Activated T-cell treated with anti-CD3 and anti-CD28 coated beads, Interleukin-2, amount 50 U/mL, for 72 hours (primary cell): ENCODE measurements at regions not wholly inside any gene's neighbourhood (a gene's known extent, or its start where the extent isn't known, plus 50 kb on each side); places are given as distances from the start of the nearest gene placed in this dataset.

Experiments used
- ATAC-seq, 2 donors: fragments of 150-1000 bp; cut with Tn5 transposase; replicated peaks in 1 of 2; 2 replicates each; pipeline ENCODE4 v1.10.0; 2021; ENCODE audit warnings: moderate library complexity in 2 of 2, mild to moderate bottlenecking in 1 of 2
- DNase-seq, 2 donors: peaks; one replicate each; pipeline ENCODE4 v3.0.0; 2021 to 2022; ENCODE audit warnings: mixed read lengths in 1 of 2
- H3K27ac Mint-ChIP-seq: one replicate; pipeline ENCODE4 v1.8.0; 2022; ENCODE audit warnings: mild to moderate bottlenecking, moderate library complexity, mixed read lengths
- H3K27me3 Mint-ChIP-seq: one replicate; pipeline ENCODE4 v1.8.0; 2022; ENCODE audit warnings: low read depth, mixed read lengths
- H3K36me3 Mint-ChIP-seq, 2 donors: one replicate each; pipeline ENCODE4 v1.8.0; 2022; ENCODE audit warnings: mixed read lengths in 2 of 2, mild to moderate bottlenecking in 1 of 2; ENCODE audit not compliant: insufficient read depth in 2 of 2
- H3K4me1 Mint-ChIP-seq: one replicate; pipeline ENCODE4 v1.8.0; 2022; ENCODE audit warnings: low read depth, mixed read lengths
- H3K4me3 Mint-ChIP-seq, 2 donors: one replicate each; pipeline ENCODE4 v1.8.0; 2022; ENCODE audit warnings: mild to moderate bottlenecking in 2 of 2, mixed read lengths in 2 of 2, moderate library complexity in 2 of 2
- H3K9me3 Mint-ChIP-seq, 2 donors: one replicate each; pipeline ENCODE4 v1.8.0; 2022; ENCODE audit warnings: mixed read lengths in 2 of 2

DNA sequence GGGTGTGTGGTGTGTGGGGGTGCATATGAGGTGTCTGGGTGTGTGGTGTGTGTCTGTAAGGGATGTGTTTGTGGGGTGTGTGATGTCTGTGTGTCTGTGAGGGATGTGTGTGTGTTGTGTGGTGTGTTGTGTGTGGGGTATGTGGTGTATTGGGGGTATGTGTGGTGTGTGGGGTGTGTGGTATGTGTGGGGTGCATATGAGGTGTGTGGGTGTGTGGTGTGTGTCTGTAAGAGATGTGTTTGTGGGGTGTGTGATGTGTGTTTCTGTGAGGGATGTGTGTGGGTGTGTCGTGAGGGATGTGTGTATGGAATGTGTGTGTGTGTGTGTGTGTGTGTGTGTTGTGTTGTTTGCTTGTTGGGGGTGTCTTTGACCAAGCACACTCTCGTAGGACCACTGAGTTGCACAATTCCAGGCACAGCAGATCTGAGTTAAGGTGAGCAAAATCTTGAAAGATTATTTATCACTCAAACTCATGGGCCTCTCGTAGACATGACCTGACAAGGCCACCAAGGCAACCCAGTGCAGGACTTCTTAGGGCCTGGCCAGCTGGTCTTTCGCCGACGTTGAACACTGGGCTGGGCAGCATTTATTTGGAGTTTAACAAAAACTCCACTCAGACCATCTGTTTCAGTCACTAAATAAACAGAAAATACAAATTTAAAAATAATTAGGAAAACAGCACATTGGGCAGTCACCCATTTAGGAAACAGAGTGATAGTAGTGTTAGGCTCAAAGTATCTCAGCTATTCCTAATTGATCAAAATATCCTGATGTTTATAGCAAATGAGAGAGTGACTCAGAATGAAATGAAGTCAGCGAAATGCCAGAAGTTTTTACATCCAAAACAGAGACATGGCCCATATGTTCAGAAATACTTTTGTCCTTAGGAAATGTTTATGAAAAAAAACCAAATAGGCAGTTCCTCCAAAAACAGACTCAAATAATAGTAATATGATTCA is 301.1 kb downstream of the FGF9 start:
- H3K9me3 Mint-ChIP-seq, result no peaks in the 10 kb centered on the region
- ATAC-seq, result no peak
- no peaks in the 10 kb centered on the region for H3K4me1 Mint-ChIP-seq
- no peak overlapping the region for H3K27ac Mint-ChIP-seq
- no peaks in the 10 kb centered on the region for H3K36me3 Mint-ChIP-seq
- no peak overlapping the region for H3K4me3 Mint-ChIP-seq
- no peaks in the 10 kb centered on the region for H3K27me3 Mint-ChIP-seq
- DNase-seq, result no peak

DNA sequence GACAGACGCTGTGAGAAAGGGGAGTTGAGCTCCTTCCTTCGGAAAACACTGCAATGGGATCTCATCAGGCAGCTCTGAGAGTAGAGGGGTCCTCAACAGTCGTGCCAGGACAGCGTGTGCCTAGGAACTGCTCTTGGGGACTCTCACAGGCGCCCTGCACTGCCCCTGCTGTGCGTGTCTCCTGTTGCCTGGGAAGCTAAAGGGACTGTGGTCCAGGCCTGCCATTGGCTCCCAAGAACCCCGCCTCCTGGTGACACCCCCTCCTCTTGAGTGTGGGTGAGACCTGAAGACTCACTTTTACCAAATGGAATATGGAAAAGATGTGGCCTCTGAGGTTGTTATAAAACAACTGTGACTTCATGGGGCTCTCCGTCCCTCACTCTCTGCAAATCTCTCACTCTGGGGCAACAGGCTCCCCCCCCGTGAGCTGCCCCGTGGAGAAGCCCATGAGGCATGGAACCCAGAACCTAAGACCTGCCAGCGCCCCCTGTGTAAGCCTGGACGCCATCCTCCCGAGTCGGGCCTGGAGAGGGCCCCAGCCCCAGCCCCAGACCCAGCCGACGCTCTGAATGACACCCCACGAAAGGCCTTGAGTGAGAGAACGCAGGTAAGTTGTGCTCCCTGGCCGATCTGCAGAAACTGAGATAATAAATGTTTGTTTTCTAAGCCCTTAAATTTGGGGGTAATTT is 302.7 kb downstream of the FGF9 start:
- Mint-ChIP-seq H3K36me3 (no peaks in the 10 kb centered on the region), H3K4me1 (no peaks in the 10 kb centered on the region), H3K4me3 (no peak overlapping the region), H3K9me3 (no peaks in the 10 kb centered on the region), H3K27me3 (no peaks in the 10 kb centered on the region), H3K27ac (no peak overlapping the region)
- ATAC-seq, result no peak
- DNase-seq, result no peak

DNA sequence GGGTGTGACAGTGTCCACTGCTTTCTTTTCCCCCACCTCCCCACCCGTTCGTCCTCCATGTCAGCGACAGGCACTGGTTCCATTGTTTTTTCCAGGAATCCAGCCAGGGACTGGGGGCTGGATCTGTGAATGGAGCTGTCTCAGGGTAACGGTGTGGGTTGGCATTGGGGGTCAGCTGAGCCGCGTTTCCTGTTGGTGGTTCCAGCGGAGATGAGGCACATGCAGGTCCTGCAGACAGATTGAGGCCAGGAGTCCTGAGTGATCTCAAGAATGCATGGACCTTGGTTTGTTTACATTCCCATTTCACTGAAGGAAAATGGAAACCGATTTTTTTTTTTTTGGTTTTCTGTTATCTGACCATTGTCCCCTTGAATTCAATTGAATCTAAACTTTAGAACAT is 303.9 kb downstream of the FGF9 start:
- Mint-ChIP-seq H3K4me1 (no peaks in the 10 kb centered on the region), H3K27ac (no peak overlapping the region), H3K27me3 (no peaks in the 10 kb centered on the region), H3K9me3 (no peaks in the 10 kb centered on the region), H3K4me3 (no peak overlapping the region), H3K36me3 (no peaks in the 10 kb centered on the region)
- DNase-seq (no peak), ATAC-seq (no peak)

DNA sequence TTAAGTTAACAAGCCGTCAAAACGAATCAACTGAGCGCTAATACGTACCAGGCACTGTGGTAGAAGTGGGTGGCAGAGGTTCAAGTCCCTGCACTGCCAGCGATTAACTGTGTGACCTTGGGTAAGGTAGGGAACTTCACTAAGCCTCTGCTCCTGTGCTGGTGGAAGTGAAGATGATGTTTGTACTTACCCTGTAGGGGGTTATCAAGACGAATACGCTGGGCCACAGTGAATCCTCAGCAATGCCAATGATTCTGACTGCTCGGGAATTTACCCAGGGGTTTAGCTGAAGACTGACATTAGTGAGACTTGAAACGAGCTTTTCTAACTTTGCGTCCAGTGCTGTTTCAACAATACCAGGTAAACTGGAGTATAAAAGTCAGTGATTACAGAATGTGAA is 305.3 kb downstream of the FGF9 start:
- no peaks in the 10 kb centered on the region for H3K36me3 Mint-ChIP-seq
- H3K4me1 Mint-ChIP-seq, result no peaks in the 10 kb centered on the region
- H3K4me3 Mint-ChIP-seq, result no peak overlapping the region
- ATAC-seq (no peak), DNase-seq (no peak)
- H3K27ac Mint-ChIP-seq, result no peak overlapping the region
- no peaks in the 10 kb centered on the region for H3K9me3 Mint-ChIP-seq
- H3K27me3 Mint-ChIP-seq, result no peaks in the 10 kb centered on the region

DNA sequence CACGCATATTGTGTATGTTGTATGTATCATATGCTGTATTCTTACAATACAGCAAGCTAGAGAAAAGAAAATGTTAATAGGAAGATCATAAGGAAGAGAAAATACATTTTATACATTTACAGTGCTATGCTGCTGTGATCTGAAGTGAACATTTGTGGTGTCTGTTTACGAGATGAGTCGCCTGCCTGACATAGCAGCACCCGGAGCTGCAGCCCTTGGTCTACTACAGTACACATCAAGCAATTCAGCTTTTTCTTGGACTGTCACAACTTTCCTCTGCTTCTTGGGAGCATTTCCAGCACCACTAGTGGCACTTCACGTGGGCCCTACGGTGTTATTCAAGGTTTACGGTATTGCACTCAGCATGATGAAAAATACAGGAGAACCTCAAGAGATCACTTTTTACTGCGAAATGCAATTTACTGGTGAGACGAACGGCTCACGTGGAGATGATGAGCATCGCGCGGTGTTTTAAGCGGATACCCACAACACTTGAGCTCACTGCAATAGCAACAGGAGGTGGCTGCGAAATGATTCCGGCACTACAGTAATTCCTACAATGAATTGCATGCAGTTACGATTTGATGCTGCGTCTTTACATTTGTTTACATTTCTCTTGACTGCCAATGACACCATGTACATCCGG is 308.4 kb downstream of the FGF9 start:
- Mint-ChIP-seq H3K4me3 (no peak overlapping the region), H3K27ac (no peak overlapping the region), H3K9me3 (no peaks in the 10 kb centered on the region), H3K36me3 (no peaks in the 10 kb centered on the region), H3K4me1 (no peaks in the 10 kb centered on the region), H3K27me3 (no peaks in the 10 kb centered on the region)
- DNase-seq (no peak), ATAC-seq (no peak)

DNA sequence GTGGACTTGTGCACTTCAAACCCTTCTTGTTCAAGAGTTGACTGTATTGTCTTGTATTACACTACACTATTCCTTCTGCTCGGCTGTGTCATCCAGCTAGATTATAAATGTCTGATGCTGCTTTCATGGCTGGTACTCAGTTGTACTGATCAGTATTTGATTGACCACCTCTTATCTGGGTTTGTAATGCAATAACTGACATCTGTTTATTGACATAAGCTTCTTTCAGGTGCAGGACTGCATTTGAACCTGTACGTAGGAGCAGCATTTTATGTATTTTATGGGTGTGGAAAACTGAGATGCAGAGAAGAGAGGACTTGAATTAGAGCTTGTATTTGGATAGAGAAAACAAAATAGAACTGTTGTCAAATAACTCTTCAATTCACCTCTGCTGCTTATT is 309.2 kb downstream of the FGF9 start:
- no peaks in the 10 kb centered on the region for H3K4me1 Mint-ChIP-seq
- DNase-seq, result no peak
- no peaks in the 10 kb centered on the region for H3K27me3 Mint-ChIP-seq
- H3K27ac Mint-ChIP-seq, result no peak overlapping the region
- ATAC-seq, result no peak
- no peaks in the 10 kb centered on the region for H3K9me3 Mint-ChIP-seq
- H3K36me3 Mint-ChIP-seq, result no peaks in the 10 kb centered on the region
- no peak overlapping the region for H3K4me3 Mint-ChIP-seq

DNA sequence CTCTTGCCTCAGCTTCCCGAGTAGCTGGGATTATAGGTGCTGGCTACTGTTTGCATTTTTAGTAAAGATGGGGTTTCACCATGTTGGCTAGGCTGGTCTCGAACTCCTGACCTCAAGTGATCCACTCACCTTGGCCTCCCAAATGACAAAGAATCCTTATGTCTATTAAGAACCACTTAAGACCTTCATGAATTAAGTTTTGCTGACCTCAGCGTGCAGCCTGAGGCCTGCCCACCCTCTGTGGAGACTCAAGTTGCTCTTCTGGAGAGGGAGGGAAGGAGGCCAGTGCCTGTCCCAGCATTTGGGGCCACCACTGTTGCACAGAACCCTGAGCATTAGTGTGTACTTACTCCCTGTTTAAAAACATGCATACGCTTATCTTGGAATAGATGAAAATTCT is 313.3 kb downstream of the FGF9 start:
- ATAC-seq (no peak), DNase-seq (no peak)
- Mint-ChIP-seq H3K36me3 (no peaks in the 10 kb centered on the region), H3K27me3 (no peaks in the 10 kb centered on the region), H3K9me3 (no peaks in the 10 kb centered on the region), H3K27ac (no peak overlapping the region), H3K4me3 (no peak overlapping the region), H3K4me1 (no peaks in the 10 kb centered on the region)

DNA sequence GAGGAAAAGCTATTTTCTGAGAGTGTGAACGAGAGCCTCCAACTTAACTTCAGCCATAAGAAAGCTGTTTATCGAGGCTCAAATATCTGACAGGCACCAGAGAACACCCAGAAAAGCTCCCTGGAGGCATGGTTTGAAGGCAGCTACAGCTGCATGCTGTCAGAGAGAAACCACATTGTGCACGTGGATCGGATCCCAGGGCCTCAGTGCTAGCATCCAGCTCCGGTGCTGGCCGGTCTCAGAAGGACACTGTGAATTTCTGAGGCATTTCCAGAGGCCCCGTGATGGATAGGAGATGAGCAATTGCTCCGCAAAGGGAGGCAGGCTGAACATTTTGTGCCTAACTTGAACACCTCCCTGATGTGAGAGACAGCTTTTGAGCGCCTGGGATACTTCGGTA is 315.7 kb downstream of the FGF9 start:
- H3K4me1 Mint-ChIP-seq, result no peaks in the 10 kb centered on the region
- H3K27ac Mint-ChIP-seq, result no peak overlapping the region
- ATAC-seq (no peak), DNase-seq (no peak)
- no peak overlapping the region for H3K4me3 Mint-ChIP-seq
- no peaks in the 10 kb centered on the region for H3K9me3 Mint-ChIP-seq
- H3K36me3 Mint-ChIP-seq, result no peaks in the 10 kb centered on the region
- H3K27me3 Mint-ChIP-seq, result no peaks in the 10 kb centered on the region

DNA sequence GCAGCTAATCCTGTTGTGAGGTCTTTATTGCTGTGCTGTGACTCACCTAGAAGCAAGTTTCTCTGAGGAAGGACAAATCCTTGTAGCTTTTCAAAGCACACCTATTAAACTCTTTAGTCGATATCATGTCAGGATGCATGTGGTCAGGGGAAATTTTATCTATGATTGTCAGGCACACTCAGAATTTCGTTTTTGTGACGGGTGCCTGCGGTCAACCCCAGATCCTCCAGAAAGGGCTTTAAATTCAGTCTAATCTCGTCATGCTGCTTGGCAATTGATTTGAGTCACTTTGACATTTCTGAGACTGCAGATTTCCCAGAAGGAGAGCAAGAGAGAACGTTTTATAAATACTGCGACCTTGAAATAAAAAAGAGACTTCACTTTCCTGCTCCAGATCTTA is 316.9 kb downstream of the FGF9 start:
- Mint-ChIP-seq H3K27me3 (no peaks in the 10 kb centered on the region), H3K27ac (peak overlapping the region; percentile 31), H3K4me3 (peak overlapping the region in 1 of 2 donors; percentile 25), H3K36me3 (no peaks in the 10 kb centered on the region), H3K4me1 (no peaks in the 10 kb centered on the region), H3K9me3 (no peaks in the 10 kb centered on the region)
- ATAC-seq (peak; percentile 20 to 59), DNase-seq (peak in 1 of 2 donors; percentile 8)

DNA sequence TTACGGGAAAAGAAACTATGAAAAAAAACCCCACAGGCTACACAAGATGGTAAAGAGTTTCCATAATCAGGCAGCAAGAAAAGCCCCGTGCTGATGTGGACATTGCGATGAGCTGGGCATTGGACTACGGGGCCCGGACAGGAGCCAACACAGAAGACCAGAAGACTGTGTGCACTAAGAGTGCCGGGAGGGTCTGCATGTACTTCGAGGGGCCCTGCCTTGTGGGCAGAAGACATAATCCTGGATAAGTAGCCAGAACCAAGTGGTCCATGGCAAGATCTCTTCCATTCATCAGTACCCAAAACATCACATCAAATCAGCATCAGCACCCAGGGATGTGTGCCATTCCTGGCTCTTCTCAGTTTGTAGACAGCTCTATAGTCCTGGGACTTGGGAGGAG is 317.8 kb downstream of the FGF9 start:
- Mint-ChIP-seq H3K4me3 (no peak overlapping the region), H3K27ac (no peak overlapping the region), H3K27me3 (no peaks in the 10 kb centered on the region), H3K36me3 (no peaks in the 10 kb centered on the region), H3K9me3 (no peaks in the 10 kb centered on the region), H3K4me1 (no peaks in the 10 kb centered on the region)
- ATAC-seq, result no peak
- no peak for DNase-seq

DNA sequence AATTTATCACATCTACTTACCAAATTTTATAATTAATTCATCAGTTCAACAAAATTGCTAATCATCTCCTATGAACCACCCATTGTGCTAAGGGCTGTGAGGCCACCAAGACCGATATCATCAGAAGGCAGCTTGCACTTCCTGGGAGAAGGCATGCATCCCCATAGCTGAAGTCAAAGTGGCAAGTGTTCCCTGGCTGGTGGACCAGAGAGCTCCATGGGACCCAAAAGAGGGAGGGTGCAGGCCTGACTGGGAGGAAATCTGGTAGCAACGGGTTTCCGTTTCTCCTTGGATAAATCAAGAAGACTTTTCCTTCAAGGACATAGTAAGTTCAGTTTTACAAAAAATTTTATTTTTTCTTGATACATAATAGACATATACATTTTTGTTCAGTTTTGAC is 325.2 kb downstream of the FGF9 start:
- Mint-ChIP-seq H3K9me3 (no peaks in the 10 kb centered on the region), H3K36me3 (no peaks in the 10 kb centered on the region), H3K27me3 (no peaks in the 10 kb centered on the region), H3K27ac (no peak overlapping the region), H3K4me1 (no peaks in the 10 kb centered on the region), H3K4me3 (no peak overlapping the region)
- ATAC-seq (no peak), DNase-seq (no peak)

DNA sequence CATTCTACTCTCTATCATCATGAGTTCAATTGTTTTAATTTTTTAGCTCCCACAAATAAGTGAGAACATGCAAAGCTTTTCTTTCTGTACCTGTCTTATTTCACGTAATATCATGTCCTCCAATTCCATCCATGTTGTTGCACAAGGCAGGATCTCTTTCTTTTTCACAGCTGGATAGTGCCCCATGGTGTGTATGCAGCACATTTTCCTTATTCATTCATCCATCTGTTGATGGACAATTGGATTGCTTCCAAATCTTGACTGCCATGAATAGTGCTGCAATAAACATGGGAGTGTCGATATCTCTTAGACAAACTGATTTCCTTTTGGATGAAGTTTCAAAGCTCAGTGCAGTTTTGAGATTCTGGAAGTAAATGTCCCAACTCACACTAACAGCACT is 326.9 kb downstream of the FGF9 start:
- no peak for ATAC-seq
- no peaks in the 10 kb centered on the region for H3K4me1 Mint-ChIP-seq
- H3K9me3 Mint-ChIP-seq, result no peaks in the 10 kb centered on the region

DNA sequence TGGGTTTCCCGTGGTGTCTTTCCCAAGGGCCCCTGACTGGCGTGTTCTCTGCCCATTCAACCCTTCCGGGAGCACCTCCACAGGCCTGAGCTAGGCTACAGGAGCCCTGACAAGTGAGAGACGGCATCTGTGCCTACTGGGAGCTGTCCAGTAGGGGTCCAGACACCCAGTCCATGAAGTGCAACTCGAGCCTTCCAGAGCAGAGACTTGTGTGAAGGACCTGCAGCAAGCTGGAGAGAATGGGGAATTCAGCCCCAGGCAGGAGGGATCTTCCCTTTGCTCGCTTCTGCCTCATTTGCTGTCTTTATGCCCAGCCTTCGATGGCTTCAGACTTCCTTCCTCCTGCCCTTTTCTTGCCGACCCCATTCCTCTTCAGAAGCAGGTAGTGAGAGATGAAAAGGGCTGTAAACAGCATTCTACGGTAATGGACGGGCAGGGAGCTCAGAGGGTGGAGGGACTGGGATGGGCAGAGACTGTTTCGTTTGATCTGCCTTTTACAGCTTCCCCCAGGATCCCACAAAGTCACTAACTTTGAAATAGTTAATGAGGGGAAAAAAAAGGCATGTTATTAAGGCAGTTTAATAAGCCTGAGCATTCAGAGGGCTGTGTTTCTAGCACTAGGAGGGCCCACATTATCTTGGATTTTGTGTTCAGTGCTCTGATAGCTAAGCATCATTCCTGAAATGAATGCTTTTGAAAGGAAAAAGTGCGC is 327.6 kb downstream of the FGF9 start:
- DNase-seq, result no peak
- no peaks in the 10 kb centered on the region for H3K4me1 Mint-ChIP-seq

More for the DNA sequence above, 326.9 kb downstream of the FGF9 start:
- H3K4me3 Mint-ChIP-seq, result no peak overlapping the region
- no peaks in the 10 kb centered on the region for H3K27me3 Mint-ChIP-seq
- H3K36me3 Mint-ChIP-seq, result no peaks in the 10 kb centered on the region
- no peak overlapping the region for H3K27ac Mint-ChIP-seq
- no peak for DNase-seq

More for the DNA sequence above, 327.6 kb downstream of the FGF9 start:
- H3K27ac Mint-ChIP-seq, result no peak overlapping the region
- H3K9me3 Mint-ChIP-seq, result no peaks in the 10 kb centered on the region
- H3K27me3 Mint-ChIP-seq, result no peaks in the 10 kb centered on the region
- H3K4me3 Mint-ChIP-seq, result no peak overlapping the region
- H3K36me3 Mint-ChIP-seq, result no peaks in the 10 kb centered on the region
- no peak for ATAC-seq
